HEK293T (cell line): ENCODE measurements at regions not wholly inside any gene's neighbourhood (a gene's known extent, or its start where the extent isn't known, plus 50 kb on each side); places are given as distances from the start of the nearest gene placed in this dataset.

Experiments
- CTCF ChIA-PET: fragments of 350-600 bp; formaldehyde crosslinking; extraction: SDS; loops from one replicate; lab custom pipeline; 2021; ENCODE audit warnings: antibody characterized with exemption, inconsistent platforms; lab: Yijun Ruan, JAX
- POLR2A ChIA-PET: fragments of 350-600 bp; formaldehyde crosslinking; extraction: SDS; loops from one replicate; lab custom pipeline; 2020; ENCODE audit warnings: antibody characterized with exemption, inconsistent platforms; lab: Yijun Ruan, JAX
- DNase-seq: peaks from one replicate; pipeline ENCODE4 v3.0.0; 2012; ENCODE audit warnings: mixed read lengths; ENCODE audit errors: extremely low spot score
- ARNT ChIP-seq: fragments of 450-650 bp; IDR thresholded peaks from 2 replicates; pipeline ENCODE4 v1.6.1; 2017; ENCODE audit warnings: mild to moderate bottlenecking
- BHLHE40 ChIP-seq: fragments of 450-650 bp; IDR thresholded peaks from 2 replicates; pipeline ENCODE4 v1.6.1; 2016; ENCODE audit warnings: mild to moderate bottlenecking, moderate library complexity, borderline replicate concordance
- CTBP1 ChIP-seq: fragments of 450-650 bp; IDR thresholded peaks from 2 replicates; pipeline ENCODE4 v1.6.1; 2016; ENCODE audit warnings: borderline replicate concordance
- ELF4 ChIP-seq: fragments of 450-650 bp; IDR thresholded peaks from 2 replicates; pipeline ENCODE4 v1.6.1; 2017; ENCODE audit warnings: antibody characterized with exemption
- FOXA1 ChIP-seq: fragments of 450-650 bp; IDR thresholded peaks from 2 replicates; pipeline ENCODE4 v1.6.1; 2016; ENCODE audit warnings: mild to moderate bottlenecking
- FOXK2 ChIP-seq: fragments of 450-650 bp; IDR thresholded peaks from 2 replicates; pipeline ENCODE4 v1.6.1; 2016; ENCODE audit warnings: mild to moderate bottlenecking
- FOXM1 ChIP-seq: fragments of 450-650 bp; IDR thresholded peaks from 2 replicates; pipeline ENCODE4 v1.6.1; 2017; ENCODE audit warnings: mild to moderate bottlenecking, borderline replicate concordance
- HDGF ChIP-seq: fragments of 450-650 bp; IDR thresholded peaks from 2 replicates; pipeline ENCODE4 v1.6.1; 2017; ENCODE audit warnings: antibody characterized with exemption, borderline replicate concordance
- L3MBTL2 ChIP-seq: fragments of 450-650 bp; conservative IDR thresholded peaks from 2 replicates; pipeline ENCODE4 v1.6.1; 2016; ENCODE audit warnings: mild to moderate bottlenecking
- LEF1 ChIP-seq: fragments of 450-650 bp; IDR thresholded peaks from 2 replicates; pipeline ENCODE4 v1.6.1; 2017; ENCODE audit warnings: mild to moderate bottlenecking, borderline replicate concordance
- NFRKB ChIP-seq: fragments of 450-650 bp; IDR thresholded peaks from 2 replicates; pipeline ENCODE4 v1.6.1; 2016; ENCODE audit warnings: mild to moderate bottlenecking, moderate library complexity
- PKNOX1 ChIP-seq: fragments of 450-650 bp; IDR thresholded peaks from 2 replicates; pipeline ENCODE4 v1.6.1; 2016
- SP1 ChIP-seq: fragments of 450-650 bp; IDR thresholded peaks from 2 replicates; pipeline ENCODE4 v1.6.1; 2017
- SUZ12 ChIP-seq: fragments of 450-650 bp; IDR thresholded peaks from 2 replicates; pipeline ENCODE4 v1.6.1; 2016; ENCODE audit warnings: mild to moderate bottlenecking
- TARDBP ChIP-seq: fragments of 450-650 bp; IDR thresholded peaks from 2 replicates; pipeline ENCODE4 v1.6.1; 2016
- ZNF384 ChIP-seq: fragments of 450-650 bp; IDR thresholded peaks from 2 replicates; pipeline ENCODE4 v1.6.1; 2016

DNA sequence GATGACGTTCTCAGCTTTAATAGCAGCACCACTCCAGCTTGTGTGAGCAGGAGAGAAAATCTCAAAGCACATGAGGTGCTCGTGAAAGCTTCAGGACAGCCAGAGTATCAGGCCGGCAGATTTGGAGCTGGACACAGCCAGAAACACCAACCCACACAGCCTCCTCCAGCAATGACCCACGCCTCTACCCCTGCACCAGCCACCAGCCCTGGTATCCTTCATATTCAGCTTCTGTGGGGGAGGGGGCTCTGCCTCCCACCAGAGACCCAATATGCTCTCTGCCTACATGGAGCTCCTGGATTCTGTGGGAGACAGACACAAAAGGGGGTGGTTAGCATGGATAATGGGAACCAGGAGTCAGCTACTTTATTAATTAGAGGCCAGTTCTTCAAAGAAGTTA lies 133.6 kb upstream of the FMN2 start:
- no peak for DNase-seq
- ChIA-PET CTCF (interaction anchor here (0.6 to 1.1 kb wide), 2 partner anchors 29 to 180 kb away, joined by 3 read pairs; no protein-coding TSS in a partner anchor), POLR2A (no interaction called here)
- no peak for TF ChIP-seq SP1
- TF ChIP-seq ARNT = no peak
- TF ChIP-seq PKNOX1 = no peak
- no peak for TF ChIP-seq FOXM1
- no peak for TF ChIP-seq L3MBTL2
- TF ChIP-seq SUZ12 = no peak
- TF ChIP-seq FOXK2 = no peak
- no peak for TF ChIP-seq FOXA1
- TF ChIP-seq ZNF384 = no peak

GRCh38 chr1:239960366-239960765 lies 131.3 kb upstream of the FMN2 start:
- ChIA-PET POLR2A (no interaction called here), CTCF (interaction anchor here (0.6 to 3.4 kb wide), 2 partner anchors 9 to 45 kb away, joined by 3 to 14 read pairs; no protein-coding TSS in a partner anchor)
- no peak for DNase-seq

DNA sequence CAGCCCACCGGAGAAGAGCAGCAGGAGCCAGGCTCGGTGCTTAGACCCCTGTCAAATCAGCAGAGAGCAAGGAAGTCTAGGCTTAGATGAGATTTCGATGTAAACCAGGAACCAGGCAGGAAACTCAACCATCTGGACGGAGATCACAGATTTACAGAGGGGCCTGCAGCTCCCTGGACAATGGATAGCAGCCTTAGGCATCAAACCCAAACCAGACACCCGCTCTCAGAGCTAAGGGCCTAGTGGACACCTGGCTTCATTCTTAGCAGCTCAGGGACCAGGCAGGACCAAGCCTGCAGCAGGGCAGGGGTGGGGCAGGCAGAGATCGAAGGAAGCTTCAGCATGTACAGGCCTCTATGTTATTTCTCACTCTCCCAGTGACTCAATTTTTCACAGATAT lies 127.8 kb upstream of the FMN2 start:
- TF ChIP-seq SUZ12 (no peak), BHLHE40 (no peak), HDGF (no peak), FOXA1 (no peak)
- ChIA-PET CTCF (interaction anchor here (0.6 kb wide), 1 partner anchor 25 kb away, joined by 3 read pairs; no protein-coding TSS in a partner anchor), POLR2A (no interaction called here)
- DNase-seq = no peak

More at GRCh38 chr1:239960366-239960765, 131.3 kb upstream of the FMN2 start:
- no peak for TF ChIP-seq L3MBTL2
- no peak for TF ChIP-seq CTBP1
- TF ChIP-seq FOXK2 = no peak
- no peak for TF ChIP-seq FOXM1
- TF ChIP-seq FOXA1 = no peak
- no peak for TF ChIP-seq SUZ12
- no peak for TF ChIP-seq TARDBP
- no peak for TF ChIP-seq BHLHE40
- no peak for TF ChIP-seq NFRKB
- no peak for TF ChIP-seq SP1
- TF ChIP-seq ELF4 = no peak
- no peak for TF ChIP-seq HDGF
- TF ChIP-seq PKNOX1 = no peak
- no peak for TF ChIP-seq ARNT
- TF ChIP-seq ZNF384 = no peak
- TF ChIP-seq LEF1 = no peak

- no peak for TF ChIP-seq CTBP1
- no peak for TF ChIP-seq HDGF
- TF ChIP-seq BHLHE40 = no peak
- TF ChIP-seq SUZ12 = no peak
- TF ChIP-seq ELF4 = 0 out of 2 replicates have a peak, but pooled peaks have one; percentile 24
- ChIA-PET POLR2A (no interaction called here), CTCF (interaction anchor here (0.6 to 1.1 kb wide), 4 partner anchors 25 to 938 kb away, joined by 3 to 7 read pairs (median 3); no protein-coding TSS in a partner anchor)
- peak; percentile 72 for DNase-seq
These were observed 115.3 kb upstream of the FMN2 start for GRCh38 chr1:239976130-239976968.

DNA sequence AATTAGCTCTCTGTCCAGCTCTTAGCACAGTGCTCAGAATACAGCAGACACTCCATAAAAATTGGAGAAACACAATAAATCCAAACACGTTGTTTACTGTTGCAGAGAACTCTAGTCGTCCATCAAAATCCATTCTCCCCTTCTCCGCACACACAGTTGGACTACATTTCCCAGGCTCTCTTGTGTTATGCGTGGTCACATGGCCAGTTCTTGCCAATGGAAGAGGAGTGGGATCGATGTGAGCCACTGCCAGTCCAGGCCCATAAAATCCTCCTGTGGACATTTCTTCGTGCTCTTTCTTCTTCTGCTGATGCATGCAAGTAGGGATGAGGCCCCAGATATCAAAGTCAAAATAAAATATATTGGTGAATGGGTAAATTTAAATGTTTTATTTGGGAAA lies 114.3 kb upstream of the FMN2 start:
- no peak for DNase-seq
- no peak for TF ChIP-seq PKNOX1
- TF ChIP-seq ELF4 = no peak
- TF ChIP-seq FOXK2 = no peak
- TF ChIP-seq NFRKB = no peak
- no peak for TF ChIP-seq SP1
- no peak for TF ChIP-seq ZNF384
- no peak for TF ChIP-seq FOXA1
- no peak for TF ChIP-seq L3MBTL2
- TF ChIP-seq ARNT = no peak
- no peak for TF ChIP-seq LEF1
- no peak for TF ChIP-seq CTBP1
- no peak for TF ChIP-seq BHLHE40
- TF ChIP-seq FOXM1 = no peak
- CTCF ChIA-PET = interaction anchor here (0.7 kb wide), 1 partner anchor 25 kb away, joined by 3 read pairs; no protein-coding TSS in a partner anchor
- POLR2A ChIA-PET = no interaction called here

DNA sequence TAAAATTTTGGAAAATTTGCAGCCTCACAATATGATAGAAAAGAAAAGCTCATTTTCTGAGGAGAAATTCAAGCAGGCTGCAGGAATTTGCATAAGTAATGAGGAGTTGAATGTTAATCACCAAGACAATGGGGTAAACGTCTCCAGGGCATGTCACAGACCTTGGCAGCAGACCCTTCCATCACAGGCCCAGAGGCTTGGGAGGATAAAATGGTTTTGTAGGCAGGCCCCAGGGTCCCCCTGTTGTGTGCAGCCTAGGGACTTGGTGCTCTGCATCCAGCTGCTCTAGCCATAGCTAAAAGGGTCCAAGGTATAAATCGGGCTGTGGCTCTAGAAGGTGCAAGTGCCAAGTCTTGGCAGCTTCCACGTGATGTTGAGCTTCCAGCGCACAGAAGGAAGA lies 112.2 kb upstream of the FMN2 start:
- TF ChIP-seq NFRKB (no peak), PKNOX1 (no peak), SP1 (no peak), FOXA1 (no peak), HDGF (no peak), ELF4 (no peak), CTBP1 (no peak), FOXM1 (no peak), SUZ12 (no peak), FOXK2 (no peak), BHLHE40 (no peak), LEF1 (no peak), TARDBP (no peak), ARNT (no peak), ZNF384 (no peak), L3MBTL2 (no peak)
- no peak for DNase-seq
- ChIA-PET CTCF (no interaction called here), POLR2A (no interaction called here)
